Epithelial cell of proximal tubule (primary cell): ENCODE measurements at regions not wholly inside any gene's neighbourhood (a gene's known extent, or its start where the extent isn't known, plus 50 kb on each side); places are given as distances from the start of the nearest gene placed in this dataset.
"Not testable (repeated sequence)": the region's sequence is repeated elsewhere in the genome, so short reads cannot be mapped to it uniquely, and the experiment has no call there.

ENCODE experiments used
- DNase-seq: peaks from one replicate; pipeline ENCODE4 v3.0.0-alpha.2; 2011; ENCODE audit warnings: low read depth
- H3K4me3 ChIP-seq: 2 replicates; pipeline ENCODE4 v1.5.1; 2011; ENCODE audit warnings: low read depth, mild to moderate bottlenecking, low read length
- CTCF ChIP-seq: conservative IDR thresholded peaks from 2 replicates; pipeline ENCODE4 v1.5.1; 2012; ENCODE audit warnings: low read depth, mild to moderate bottlenecking, low read length

- DNase-seq, result no peak
- no peak for TF ChIP-seq CTCF
Observed at GRCh38 chr16:16966439-16966838, 504.3 kb downstream of the XYLT1 start.

GRCh38 chr16:16971042-16971441 is 499.7 kb downstream of the XYLT1 start:
- H3K4me3 ChIP-seq, result no peak overlapping the region
- TF ChIP-seq CTCF, result no peak
- no peak for DNase-seq

More at GRCh38 chr16:16966439-16966838, 504.3 kb downstream of the XYLT1 start:
- H3K4me3 ChIP-seq, result no peak overlapping the region

GRCh38 chr16:16972831-16973230 is 497.9 kb downstream of the XYLT1 start:
- DNase-seq, result no peak
- H3K4me3 ChIP-seq, result no peak overlapping the region
- TF ChIP-seq CTCF, result no peak

GRCh38 chr16:16973707-16974591 is 496.8 kb downstream of the XYLT1 start:
- no peak overlapping the region for H3K4me3 ChIP-seq
- no peak for DNase-seq
- no peak for TF ChIP-seq CTCF

GRCh38 chr16:16982614-16983013 is 488.1 kb downstream of the XYLT1 start:
- DNase-seq, result no peak
- no peak overlapping the region for H3K4me3 ChIP-seq
- TF ChIP-seq CTCF, result no peak

GRCh38 chr16:16983582-16983981 is 487.2 kb downstream of the XYLT1 start:
- DNase-seq, result no peak
- H3K4me3 ChIP-seq, result no peak overlapping the region
- no peak for TF ChIP-seq CTCF

- DNase-seq, H3K4me3 ChIP-seq: not testable (repeated sequence)
Observed at GRCh38 chr16:16984091-16984490, 486.7 kb downstream of the XYLT1 start.
